Activated CD4-positive, alpha-beta T cell treated with anti-CD3 and anti-CD28 coated beads, Interleukin-2, amount 50 U/mL, for 4 hours (primary cell): ENCODE measurements at regions not wholly inside any gene's neighbourhood (a gene's known extent, or its start where the extent isn't known, plus 50 kb on each side); places are given as distances from the start of the nearest gene placed in this dataset.
"Not testable (repeated sequence)": the region's sequence is repeated elsewhere in the genome, so short reads cannot be mapped to it uniquely, and the experiment has no call there.

ENCODE experiments used
- DNase-seq, 2 experiments: peaks; one replicate each; pipeline ENCODE4 v3.0.0-alpha.2; 2020

GRCh38 chr13:89082623-89083022 lies 1411.5 kb downstream of the SLITRK5 start:
- no peak for DNase-seq

- DNase-seq, result not testable (repeated sequence)
These were observed 1416.9 kb downstream of the SLITRK5 start for GRCh38 chr13:89088107-89088506.

- no peak for DNase-seq
These were observed 1426.8 kb downstream of the SLITRK5 start for GRCh38 chr13:89097994-89098393.

- DNase-seq, result no peak
These were observed 1442.6 kb downstream of the SLITRK5 start for GRCh38 chr13:89113744-89114143.

- DNase-seq, result no peak
These were observed 1444.1 kb downstream of the SLITRK5 start for GRCh38 chr13:89115307-89115706.

- DNase-seq, result no peak
These were observed 1465.5 kb downstream of the SLITRK5 start for GRCh38 chr13:89136678-89137077.

GRCh38 chr13:89150362-89150761 lies 1479.2 kb downstream of the SLITRK5 start:
- no peak for DNase-seq

GRCh38 chr13:89153941-89154340 lies 1482.8 kb downstream of the SLITRK5 start:
- no peak for DNase-seq

- no peak for DNase-seq
These were observed 1491.9 kb downstream of the SLITRK5 start for GRCh38 chr13:89163096-89163495.

- no peak for DNase-seq
These were observed 1494.5 kb downstream of the SLITRK5 start for GRCh38 chr13:89165685-89166084.

GRCh38 chr13:89169951-89170350 lies 1498.8 kb downstream of the SLITRK5 start:
- no peak for DNase-seq

GRCh38 chr13:89181041-89181440 lies 1509.9 kb downstream of the SLITRK5 start:
- no peak for DNase-seq

- no peak for DNase-seq
These were observed 1528.0 kb downstream of the SLITRK5 start for GRCh38 chr13:89199138-89199537.

- DNase-seq, result no peak
These were observed 1533.3 kb downstream of the SLITRK5 start for GRCh38 chr13:89204435-89204834.

GRCh38 chr13:89205856-89206520 lies 1534.8 kb downstream of the SLITRK5 start:
- no peak for DNase-seq

- no peak for DNase-seq
These were observed 1541.0 kb downstream of the SLITRK5 start for GRCh38 chr13:89212186-89212585.

- no peak for DNase-seq
These were observed 1543.0 kb downstream of the SLITRK5 start for GRCh38 chr13:89214185-89214584.

- DNase-seq, result not testable (repeated sequence)
These were observed 1544.1 kb downstream of the SLITRK5 start for GRCh38 chr13:89215319-89215718.

- no peak for DNase-seq
These were observed 1546.6 kb downstream of the SLITRK5 start for GRCh38 chr13:89217813-89218212.

- DNase-seq, result no peak
These were observed 1550.5 kb downstream of the SLITRK5 start for GRCh38 chr13:89221557-89222158.

- DNase-seq, result no peak
These were observed 1556.2 kb downstream of the SLITRK5 start for GRCh38 chr13:89227356-89227755.

GRCh38 chr13:89238496-89238895 lies 1567.3 kb downstream of the SLITRK5 start:
- DNase-seq, result no peak

GRCh38 chr13:89239361-89240127 lies 1568.4 kb downstream of the SLITRK5 start:
- no peak for DNase-seq

GRCh38 chr13:89255844-89256406 lies 1584.8 kb downstream of the SLITRK5 start:
- no peak for DNase-seq
